ENCODE measurements at regions not wholly inside any gene's neighbourhood (a gene's known extent, or its start where the extent isn't known, plus 50 kb on each side); places are given as distances from the start of the nearest gene placed in this dataset.

GRCh38 chr1:213486488-213486887 is 435.4 kb downstream of the RPS6KC1 start:
- no peak overlapping the region for H3K4me3 ChIP-seq (IDR thresholded peaks at IDR 0.05; ENCODE audit: insufficient read depth, low read depth, low read length)
- H4K20me1 ChIP-seq (ENCODE audit: insufficient read depth), result no peaks in the 10 kb centered on the region
- H3K27ac ChIP-seq, result no peak overlapping the region
- no peak overlapping the region for H3K4me2 ChIP-seq
- no peaks in the 10 kb centered on the region for H3K36me3 ChIP-seq (ENCODE audit: insufficient read depth)
- no peaks in the 10 kb centered on the region for H3K4me1 ChIP-seq (ENCODE audit: low read depth, poor library complexity, severe bottlenecking)
- no peaks in the 10 kb centered on the region for H3K79me2 ChIP-seq (ENCODE audit: insufficient read depth, low read depth)
- no peaks in the 10 kb centered on the region for H3K27me3 ChIP-seq (ENCODE audit: insufficient read depth, low read depth)
- H3K9ac ChIP-seq, result no peak overlapping the region
- H2AFZ ChIP-seq (ENCODE audit: low read depth), result no peak overlapping the region
- no peak for TF ChIP-seq CTCF (conservative IDR thresholded peaks at IDR 0.05; ENCODE audit: low read depth, low read length)

- Histone ChIP-seq H3K4me2 (no peak overlapping the region), H3K27ac (no peak overlapping the region), H3K9ac (no peak overlapping the region), H3K4me1 (ENCODE audit: low read depth, poor library complexity, severe bottlenecking) (no peaks in the 10 kb centered on the region), H4K20me1 (ENCODE audit: insufficient read depth) (no peaks in the 10 kb centered on the region), H3K79me2 (ENCODE audit: insufficient read depth, low read depth) (no peaks in the 10 kb centered on the region), H2AFZ (ENCODE audit: low read depth) (no peak overlapping the region), H3K36me3 (ENCODE audit: insufficient read depth) (no peaks in the 10 kb centered on the region), H3K27me3 (ENCODE audit: insufficient read depth, low read depth) (no peaks in the 10 kb centered on the region), H3K4me3 (IDR thresholded peaks at IDR 0.05; ENCODE audit: insufficient read depth, low read depth, low read length) (no peak overlapping the region)
- TF ChIP-seq CTCF (conservative IDR thresholded peaks at IDR 0.05; ENCODE audit: low read depth, low read length), result no peak
Observed at GRCh38 chr1:213491468-213491867, 440.4 kb downstream of the RPS6KC1 start.

- no peak overlapping the region for H2AFZ ChIP-seq (ENCODE audit: low read depth)
- no peaks in the 10 kb centered on the region for H3K36me3 ChIP-seq (ENCODE audit: insufficient read depth)
- H4K20me1 ChIP-seq (ENCODE audit: insufficient read depth), result no peaks in the 10 kb centered on the region
- no peak overlapping the region for H3K4me2 ChIP-seq
- no peak overlapping the region for H3K4me3 ChIP-seq (IDR thresholded peaks at IDR 0.05; ENCODE audit: insufficient read depth, low read depth, low read length)
- no peak overlapping the region for H3K9ac ChIP-seq
- no peaks in the 10 kb centered on the region for H3K4me1 ChIP-seq (ENCODE audit: low read depth, poor library complexity, severe bottlenecking)
- no peaks in the 10 kb centered on the region for H3K79me2 ChIP-seq (ENCODE audit: insufficient read depth, low read depth)
- no peak for TF ChIP-seq CTCF (conservative IDR thresholded peaks at IDR 0.05; ENCODE audit: low read depth, low read length)
- no peaks in the 10 kb centered on the region for H3K27me3 ChIP-seq (ENCODE audit: insufficient read depth, low read depth)
- no peak overlapping the region for H3K27ac ChIP-seq
Observed at GRCh38 chr1:213492161-213493041, 441.4 kb downstream of the RPS6KC1 start.

GRCh38 chr1:213499444-213499843 is 448.4 kb downstream of the RPS6KC1 start:
- no peak overlapping the region for H3K9ac ChIP-seq
- no peak overlapping the region for H3K27ac ChIP-seq
- H4K20me1 ChIP-seq (ENCODE audit: insufficient read depth), result no peaks in the 10 kb centered on the region
- no peak for TF ChIP-seq CTCF (conservative IDR thresholded peaks at IDR 0.05; ENCODE audit: low read depth, low read length)
- H3K4me1 ChIP-seq (ENCODE audit: low read depth, poor library complexity, severe bottlenecking), result no peaks in the 10 kb centered on the region
- H3K27me3 ChIP-seq (ENCODE audit: insufficient read depth, low read depth), result no peaks in the 10 kb centered on the region
- H2AFZ ChIP-seq (ENCODE audit: low read depth), result no peak overlapping the region
- no peak overlapping the region for H3K4me3 ChIP-seq (IDR thresholded peaks at IDR 0.05; ENCODE audit: insufficient read depth, low read depth, low read length)
- no peak overlapping the region for H3K4me2 ChIP-seq
- no peaks in the 10 kb centered on the region for H3K36me3 ChIP-seq (ENCODE audit: insufficient read depth)
- no peaks in the 10 kb centered on the region for H3K79me2 ChIP-seq (ENCODE audit: insufficient read depth, low read depth)

Data from KMS-11 (cell line).